ENCODE measurements at regions not wholly inside any gene's neighbourhood (a gene's known extent, or its start where the extent isn't known, plus 50 kb on each side); places are given as distances from the start of the nearest gene placed in this dataset.
A peak's percentile ranks its signal among the peaks of the same experiment; 100 is the strongest.

DNA sequence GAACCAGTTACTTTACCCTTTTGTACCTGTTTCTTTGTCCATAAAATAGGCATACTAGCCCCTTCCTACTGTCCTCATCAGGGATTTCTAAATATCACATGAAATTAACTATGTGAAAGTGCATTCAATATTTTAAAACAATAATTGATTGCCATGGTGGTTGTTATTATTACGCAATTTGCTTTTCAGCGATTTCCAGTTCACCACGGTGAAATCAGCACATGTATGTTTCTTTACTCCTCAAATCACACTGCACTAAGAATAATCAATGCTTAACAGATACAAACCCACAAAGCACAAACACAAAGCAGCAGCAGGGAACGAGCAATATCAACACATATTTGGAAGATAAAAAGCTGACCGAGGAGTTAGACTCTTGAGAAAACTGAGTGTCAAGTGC is 371.3 kb upstream of the NOCT start:
- TF ChIP-seq, protein P1, sequence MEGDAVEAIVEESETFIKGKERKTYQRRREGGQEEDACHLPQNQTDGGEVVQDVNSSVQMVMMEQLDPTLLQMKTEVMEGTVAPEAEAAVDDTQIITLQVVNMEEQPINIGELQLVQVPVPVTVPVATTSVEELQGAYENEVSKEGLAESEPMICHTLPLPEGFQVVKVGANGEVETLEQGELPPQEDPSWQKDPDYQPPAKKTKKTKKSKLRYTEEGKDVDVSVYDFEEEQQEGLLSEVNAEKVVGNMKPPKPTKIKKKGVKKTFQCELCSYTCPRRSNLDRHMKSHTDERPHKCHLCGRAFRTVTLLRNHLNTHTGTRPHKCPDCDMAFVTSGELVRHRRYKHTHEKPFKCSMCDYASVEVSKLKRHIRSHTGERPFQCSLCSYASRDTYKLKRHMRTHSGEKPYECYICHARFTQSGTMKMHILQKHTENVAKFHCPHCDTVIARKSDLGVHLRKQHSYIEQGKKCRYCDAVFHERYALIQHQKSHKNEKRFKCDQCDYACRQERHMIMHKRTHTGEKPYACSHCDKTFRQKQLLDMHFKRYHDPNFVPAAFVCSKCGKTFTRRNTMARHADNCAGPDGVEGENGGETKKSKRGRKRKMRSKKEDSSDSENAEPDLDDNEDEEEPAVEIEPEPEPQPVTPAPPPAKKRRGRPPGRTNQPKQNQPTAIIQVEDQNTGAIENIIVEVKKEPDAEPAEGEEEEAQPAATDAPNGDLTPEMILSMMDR (conservative IDR thresholded peaks at IDR 0.05; ENCODE audit: low read length): no peak
- DNase-seq (ENCODE audit: low read depth): no peak
- no peak overlapping the region for H3K4me3 ChIP-seq (ENCODE audit: low read length)

DNA sequence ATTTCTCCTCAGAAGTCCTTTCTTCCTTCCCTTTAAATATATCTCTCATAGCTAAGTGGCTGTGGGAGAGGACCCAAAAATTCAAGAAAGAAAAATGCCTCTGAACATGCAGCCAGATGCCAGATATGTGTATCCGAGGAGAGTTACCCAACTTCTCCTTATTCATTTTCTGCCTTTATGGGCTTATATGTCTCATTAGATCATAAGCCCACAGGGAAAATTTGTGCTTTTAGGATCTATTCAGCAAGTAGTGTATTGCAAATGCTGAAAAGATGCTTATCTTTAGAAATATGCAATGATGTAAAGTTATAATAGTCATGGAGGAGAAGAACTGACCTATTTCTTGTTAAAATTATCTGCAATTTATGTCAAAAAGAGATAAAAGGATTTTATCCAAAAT is 371.8 kb upstream of the NOCT start:
- TF ChIP-seq, protein P1 (conservative IDR thresholded peaks at IDR 0.05; ENCODE audit: low read length): no peak

DNA sequence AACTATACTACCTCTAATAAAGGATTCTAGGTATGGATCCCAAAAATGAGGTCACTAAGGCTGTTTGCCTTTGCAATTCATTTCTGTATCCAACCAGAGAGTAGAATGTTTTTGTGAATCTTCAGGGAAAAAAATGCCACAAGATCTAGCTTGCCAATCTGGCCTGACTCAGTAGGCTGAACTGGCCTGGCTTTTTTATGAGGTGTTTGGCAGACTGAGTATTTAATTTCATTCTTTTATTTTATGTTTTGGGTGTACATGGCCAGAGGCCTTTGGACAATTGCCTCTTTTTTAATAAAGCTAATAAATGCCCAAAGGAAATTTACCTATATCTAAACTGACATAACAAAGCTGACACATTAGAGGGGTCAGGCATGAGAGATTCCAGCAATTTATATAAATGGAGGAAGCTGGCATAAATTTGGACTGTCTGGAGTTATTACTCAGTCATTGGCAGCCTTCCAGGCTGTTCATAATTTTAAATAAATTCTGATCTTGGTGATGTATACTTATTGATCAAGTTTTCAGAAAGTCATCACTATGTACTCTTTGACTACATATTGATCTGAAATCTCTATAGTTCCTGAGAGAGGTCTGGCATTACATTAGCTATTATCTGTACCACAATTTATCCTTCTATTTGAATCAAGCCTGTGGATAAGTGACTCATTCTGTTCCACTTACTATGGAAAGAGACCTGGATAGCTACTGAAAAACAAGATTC is 376.4 kb upstream of the NOCT start:
- TF ChIP-seq, protein P1 (conservative IDR thresholded peaks at IDR 0.05; ENCODE audit: low read length): no peak
- no peak overlapping the region for H3K4me3 ChIP-seq (ENCODE audit: low read length)
- peak; percentile 9 for DNase-seq (ENCODE audit: low read depth)

More for the DNA sequence above, 371.8 kb upstream of the NOCT start:
- H3K4me3 ChIP-seq (ENCODE audit: low read length): no peak overlapping the region
- DNase-seq (ENCODE audit: low read depth): peak; percentile 45

DNA sequence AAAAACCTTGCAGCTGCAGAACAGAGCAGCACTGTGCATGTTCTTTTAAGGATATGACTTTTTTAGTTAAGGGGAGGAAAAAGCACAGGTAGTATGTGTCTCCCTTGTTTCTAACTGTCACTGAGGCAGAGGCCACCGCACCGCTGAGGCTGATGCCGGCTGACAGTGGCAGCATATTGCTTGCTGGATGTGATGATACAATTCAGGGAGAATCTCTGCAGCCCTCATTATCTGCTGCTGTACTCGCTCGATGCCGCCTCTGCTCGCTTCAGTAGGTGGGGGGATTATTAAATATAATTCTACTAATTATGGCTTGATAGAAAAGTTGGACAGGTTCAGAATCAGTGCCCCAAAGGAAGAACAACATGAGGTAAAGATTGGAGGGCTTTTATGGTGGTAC is 378.8 kb upstream of the NOCT start:
- no peak for DNase-seq (ENCODE audit: low read depth)
- H3K4me3 ChIP-seq (ENCODE audit: low read length): no peak overlapping the region
- TF ChIP-seq, protein P1 (conservative IDR thresholded peaks at IDR 0.05; ENCODE audit: low read length): no peak

DNA sequence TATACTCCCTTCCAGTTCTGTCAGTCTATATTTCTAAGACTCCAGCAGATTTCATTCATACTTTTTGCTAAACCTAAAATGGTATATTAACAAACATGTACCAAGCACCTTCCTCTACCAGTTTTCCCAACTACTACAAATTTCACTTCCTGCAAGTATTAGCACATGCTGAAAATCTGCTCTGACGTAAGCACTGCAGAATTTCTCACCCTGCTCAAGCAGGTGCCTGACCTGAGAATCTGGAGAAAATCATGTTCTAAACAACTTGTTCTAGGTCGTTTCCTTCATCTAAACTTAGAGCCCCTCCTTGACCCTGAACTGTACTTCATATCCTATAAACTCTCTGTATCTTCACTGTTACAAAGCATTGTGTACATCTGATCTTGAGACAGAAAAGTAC is 380.7 kb upstream of the NOCT start:
- no peak for DNase-seq (ENCODE audit: low read depth)
- TF ChIP-seq, protein P1 (conservative IDR thresholded peaks at IDR 0.05; ENCODE audit: low read length): no peak
- H3K4me3 ChIP-seq (ENCODE audit: low read length): no peak overlapping the region

DNA sequence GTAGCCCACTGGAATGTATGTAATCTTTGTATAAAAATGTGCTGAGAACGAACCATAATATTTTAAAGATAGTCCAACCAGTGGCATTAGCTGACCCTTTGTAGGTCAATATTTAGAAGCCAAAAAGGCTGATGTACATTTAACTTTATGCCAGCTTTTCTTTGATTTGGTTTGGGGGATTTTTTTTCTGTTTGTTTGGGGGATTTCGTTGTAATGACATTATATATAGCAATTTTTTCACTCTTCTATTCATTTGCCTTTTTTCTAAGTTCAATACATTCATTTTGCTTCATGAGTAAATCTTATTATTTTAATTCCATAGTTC is 382.0 kb upstream of the NOCT start:
- TF ChIP-seq, protein P1 (conservative IDR thresholded peaks at IDR 0.05; ENCODE audit: low read length): no peak
- no peak overlapping the region for H3K4me3 ChIP-seq (ENCODE audit: low read length)
- DNase-seq (ENCODE audit: low read depth): no peak

DNA sequence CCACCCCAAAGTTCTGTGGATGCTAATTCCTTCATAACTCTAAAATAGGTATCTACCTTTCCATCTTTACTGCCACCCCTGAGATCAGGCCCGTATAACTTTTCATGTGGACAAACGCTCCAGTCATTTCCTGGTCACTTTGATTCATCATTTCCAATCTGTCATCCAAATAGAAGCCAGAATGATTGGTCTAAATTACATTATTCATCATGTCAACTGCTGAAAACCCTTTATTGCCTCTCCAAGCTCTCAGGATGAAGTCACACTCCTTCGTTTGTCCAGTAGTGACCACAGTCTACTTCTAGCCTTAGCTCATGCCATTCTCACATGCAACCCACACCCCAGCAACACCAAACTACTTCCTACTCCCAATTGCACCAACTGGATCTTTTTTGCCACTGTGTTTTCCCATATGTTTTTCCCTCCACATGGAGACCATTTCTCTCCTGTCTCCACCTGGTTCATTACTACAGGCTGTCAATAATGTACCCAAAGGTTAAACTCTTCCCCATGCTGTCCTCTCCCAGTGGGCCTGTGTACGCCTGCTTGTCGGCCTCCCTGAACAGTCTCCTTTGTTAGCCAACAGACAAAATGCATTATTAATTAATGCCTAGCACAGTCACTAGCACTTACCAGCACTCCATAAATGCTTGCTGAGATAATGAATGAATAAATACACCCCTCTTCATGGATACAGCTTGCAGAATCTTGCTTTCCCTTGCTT is 382.6 kb upstream of the NOCT start:
- DNase-seq (ENCODE audit: low read depth): no peak
- TF ChIP-seq, protein P1 (conservative IDR thresholded peaks at IDR 0.05; ENCODE audit: low read length): no peak
- H3K4me3 ChIP-seq (ENCODE audit: low read length): no peak overlapping the region
